NOMO-1 treated with dmso at 0.1 percent for 144 hours (cell line): ENCODE measurements at regions not wholly inside any gene's neighbourhood (a gene's known extent, or its start where the extent isn't known, plus 50 kb on each side); places are given as distances from the start of the nearest gene placed in this dataset.
A peak's percentile ranks its signal among the peaks of the same experiment; 100 is the strongest.
"Not testable (repeated sequence)": the region's sequence is repeated elsewhere in the genome, so short reads cannot be mapped to it uniquely, and the experiment has no call there.

ENCODE experiments used
- DNase-seq: peaks from one replicate; lab custom pipeline; 2025; ENCODE audit not compliant: unreplicated experiment; lab: John Stamatoyannopoulos, UW

- no peak for DNase-seq
Observed at GRCh38 chr7:35968140-35968940, 167.5 kb downstream of the SEPTIN7 start.

- DNase-seq = no peak
Observed at GRCh38 chr7:35969066-35969465, 168.2 kb downstream of the SEPTIN7 start.

DNA sequence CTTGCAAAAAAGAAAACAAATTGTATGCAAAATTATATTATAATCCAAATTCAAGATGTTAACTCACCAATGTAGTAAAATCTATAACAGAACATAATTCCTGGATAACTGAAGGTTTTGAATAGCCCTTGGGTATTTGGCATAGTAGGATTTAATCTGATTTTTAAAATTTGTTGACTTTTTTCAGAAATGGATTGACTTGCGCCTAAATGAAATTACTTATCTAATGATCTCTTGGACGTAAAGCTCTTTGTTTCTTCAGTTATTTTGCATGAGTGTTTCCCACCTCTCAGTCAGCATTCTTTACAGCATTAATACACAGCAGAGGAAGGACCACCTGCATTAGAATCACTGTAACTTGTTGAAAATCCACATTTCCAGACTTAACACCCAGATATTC lies 169.6 kb downstream of the SEPTIN7 start:
- no peak for DNase-seq

GRCh38 chr7:35971133-35971891 lies 170.5 kb downstream of the SEPTIN7 start:
- DNase-seq = no peak

- no peak for DNase-seq
Observed at GRCh38 chr7:35975851-35976454, 175.1 kb downstream of the SEPTIN7 start.

- not testable (repeated sequence) for DNase-seq
Observed at GRCh38 chr7:35978816-35979640, 174.0 kb upstream of the EEPD1 start.

DNA sequence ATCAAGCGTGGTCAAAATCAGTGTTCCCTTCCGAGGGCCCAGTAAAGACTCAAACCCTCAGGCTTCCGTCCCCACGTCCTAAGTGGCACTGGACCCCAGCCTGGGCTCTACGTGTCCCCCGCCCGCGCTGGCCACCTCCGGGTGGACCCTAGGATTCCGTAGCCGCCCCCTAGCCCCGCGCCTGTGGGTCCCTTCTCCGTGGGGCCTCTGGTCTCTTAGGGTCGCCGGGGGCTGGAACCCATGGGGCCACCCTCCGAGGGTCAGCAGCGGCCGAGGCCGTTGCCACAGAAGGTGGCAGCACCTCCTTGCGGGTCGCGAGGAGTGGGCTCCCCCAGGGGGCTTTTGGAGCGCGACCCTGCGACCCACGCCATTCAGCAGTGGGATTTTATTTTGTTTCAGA lies 170.5 kb upstream of the EEPD1 start:
- DNase-seq = no peak

- no peak for DNase-seq
Observed at GRCh38 chr7:35983626-35984025, 169.4 kb upstream of the EEPD1 start.

DNA sequence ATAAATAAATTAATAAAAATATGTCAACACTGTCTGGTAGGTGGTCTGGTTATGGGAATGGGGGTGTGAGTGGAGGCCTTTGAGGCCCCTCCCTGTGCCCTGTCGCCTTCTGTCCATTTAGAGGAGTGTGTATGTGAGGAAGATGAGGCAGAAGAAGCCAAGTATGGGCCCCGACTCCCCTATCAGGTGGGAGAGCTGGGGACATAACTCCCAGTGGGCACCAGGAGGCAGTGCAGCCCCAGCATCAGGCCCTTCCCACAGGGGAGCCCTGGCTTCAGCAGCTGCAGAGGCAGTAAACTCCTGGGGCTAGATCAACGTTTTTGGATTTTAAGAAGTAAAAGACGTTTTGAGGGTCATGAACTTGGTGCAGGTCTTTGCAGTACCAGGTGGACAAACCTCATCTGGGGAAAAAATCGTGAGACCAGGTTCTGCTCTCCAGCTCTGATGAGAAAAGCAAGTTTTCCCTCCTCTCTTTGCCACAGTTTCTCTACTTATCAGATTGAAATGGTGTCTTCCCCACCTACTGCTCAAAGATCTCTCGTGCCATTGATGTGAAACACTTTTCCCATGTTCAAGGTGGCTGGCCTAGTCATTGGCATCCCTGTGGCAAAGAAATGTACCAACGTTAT lies 167.8 kb upstream of the EEPD1 start:
- DNase-seq = peak; percentile 8

GRCh38 chr7:35987016-35987415 lies 166.0 kb upstream of the EEPD1 start:
- no peak for DNase-seq

DNA sequence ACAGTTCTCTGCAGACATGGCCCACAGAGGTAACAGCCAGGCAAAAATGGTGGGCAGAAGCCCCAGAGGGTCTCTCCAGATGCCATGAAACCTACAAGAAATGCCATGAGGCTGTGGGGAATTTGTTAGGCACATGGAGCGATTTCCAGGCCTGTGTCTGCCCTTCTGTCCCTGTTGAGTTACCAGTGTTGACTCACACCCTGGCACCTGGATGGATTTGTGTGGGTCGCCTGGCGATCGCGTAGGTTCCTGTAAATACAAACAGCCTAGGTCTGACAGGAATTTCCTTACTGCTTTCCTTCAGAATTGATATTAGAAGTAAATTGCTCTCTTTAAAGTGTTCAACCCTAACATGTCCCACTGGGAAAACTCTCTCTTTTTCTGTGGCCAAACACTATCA lies 164.9 kb upstream of the EEPD1 start:
- DNase-seq = no peak

GRCh38 chr7:35988818-35989217 lies 164.2 kb upstream of the EEPD1 start:
- no peak for DNase-seq

DNA sequence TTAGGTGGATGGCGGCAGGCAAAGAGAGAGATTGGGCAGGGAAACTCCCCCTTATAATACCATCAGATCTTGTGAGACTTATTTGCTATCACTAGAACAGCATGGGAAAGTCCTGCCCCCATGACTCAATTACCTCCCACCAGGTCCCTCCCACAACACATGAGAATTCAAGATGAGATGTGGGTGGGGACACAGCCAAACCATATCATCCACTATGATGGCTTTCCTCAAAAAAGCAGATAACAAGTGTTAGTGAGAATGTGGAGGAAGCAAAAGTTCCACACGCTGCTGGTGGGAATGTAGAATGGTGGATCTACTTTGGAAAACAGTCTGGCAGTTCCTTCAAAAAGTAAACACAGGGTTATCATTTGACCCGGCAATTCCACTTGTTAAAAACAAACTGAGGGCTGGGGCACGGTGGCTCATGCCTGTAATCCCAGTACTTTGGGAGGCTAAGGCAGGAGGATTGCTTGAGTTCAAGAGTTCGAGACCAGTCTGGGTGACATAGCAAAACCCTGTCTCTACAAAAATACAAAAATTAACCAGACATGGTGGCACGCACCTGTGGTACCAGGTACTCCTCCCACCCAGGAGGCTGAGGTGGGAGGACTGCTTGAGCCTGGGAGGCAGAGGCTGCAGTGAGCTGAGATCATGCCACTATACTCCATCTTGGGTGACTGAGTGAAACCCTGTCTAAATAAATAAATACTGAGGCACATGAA lies 161.4 kb upstream of the EEPD1 start:
- DNase-seq = no peak

GRCh38 chr7:35992436-35992835 lies 160.6 kb upstream of the EEPD1 start:
- no peak for DNase-seq

DNA sequence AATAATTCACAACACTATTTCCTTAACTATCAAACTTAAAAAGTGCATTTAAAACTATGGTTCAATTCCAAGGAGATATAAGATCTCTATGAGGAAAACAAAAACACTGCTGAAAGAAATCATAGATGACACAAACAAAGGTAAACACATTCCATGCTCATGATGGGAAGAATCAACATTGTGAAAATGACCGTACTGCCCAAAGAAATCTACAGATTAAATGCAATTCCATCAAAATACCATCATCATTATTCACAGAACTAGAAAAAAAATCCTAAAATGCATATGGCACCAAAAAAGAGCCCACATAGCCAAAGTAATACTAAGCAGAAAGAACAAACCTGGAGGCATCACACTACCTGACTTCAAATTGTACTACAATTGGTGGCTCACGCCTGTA lies 159.9 kb upstream of the EEPD1 start:
- DNase-seq = no peak

GRCh38 chr7:35993676-35994606 lies 159.1 kb upstream of the EEPD1 start:
- no peak for DNase-seq

DNA sequence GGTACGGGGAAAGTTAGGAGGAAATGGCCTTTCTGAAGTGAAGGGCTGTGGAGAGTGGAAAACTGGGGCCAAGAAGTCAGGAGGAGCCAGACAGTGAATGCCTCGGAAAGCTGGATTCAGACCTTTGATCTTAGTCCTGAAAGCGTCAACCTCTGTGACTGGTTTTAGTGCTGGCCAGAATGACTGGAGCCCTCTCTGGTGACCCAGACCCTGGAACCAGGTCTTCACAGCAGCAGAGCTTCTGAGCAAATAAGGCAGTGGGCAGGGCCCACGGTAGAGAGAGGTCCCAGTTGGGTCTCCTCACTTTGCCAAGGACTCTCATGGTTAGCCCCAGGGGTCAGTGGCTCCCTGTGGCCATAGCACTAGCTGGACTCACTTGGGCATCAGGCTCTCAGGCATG lies 157.7 kb upstream of the EEPD1 start:
- no peak for DNase-seq

DNA sequence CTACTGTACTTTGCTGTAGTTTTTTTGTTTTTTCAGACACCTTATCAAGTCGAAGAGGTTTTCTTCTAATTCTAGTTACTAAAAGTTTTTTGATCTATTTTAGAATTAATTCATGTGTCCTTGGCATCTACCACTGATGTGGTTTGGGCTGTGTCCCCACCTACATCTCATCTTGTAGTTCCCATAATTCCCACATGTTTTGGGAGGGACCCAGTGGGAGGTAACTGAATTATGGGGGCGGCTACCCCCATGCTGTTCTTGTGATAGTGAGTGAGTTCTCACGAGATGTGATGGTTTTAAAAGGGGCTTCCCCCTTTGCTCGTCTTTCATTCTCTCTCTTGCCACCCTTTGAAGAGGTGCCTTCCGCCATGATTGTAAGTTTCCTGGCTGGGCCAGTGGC lies 154.6 kb upstream of the EEPD1 start:
- DNase-seq = no peak

DNA sequence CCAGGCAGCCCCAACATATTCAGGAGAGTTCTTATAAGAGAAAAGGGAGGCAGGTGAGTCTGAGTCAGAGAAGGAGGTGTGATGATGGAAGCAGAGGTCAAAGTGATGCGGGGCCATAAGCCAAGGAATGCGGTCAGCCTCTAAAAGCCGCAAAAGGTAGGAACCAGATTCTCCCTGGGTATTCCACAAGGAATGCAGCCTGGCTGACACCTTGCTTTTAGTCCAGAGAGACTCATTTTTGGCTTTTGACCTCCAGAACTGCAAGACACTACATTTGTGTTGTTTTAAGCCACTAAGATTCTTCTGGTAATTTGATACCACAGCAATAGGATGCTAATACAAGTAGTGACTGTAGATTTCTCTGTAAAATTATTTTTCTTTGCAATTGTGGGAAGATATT lies 151.5 kb upstream of the EEPD1 start:
- no peak for DNase-seq
